Gastrocnemius medialis (tissue), 4 donors: ENCODE measurements at regions not wholly inside any gene's neighbourhood (a gene's known extent, or its start where the extent isn't known, plus 50 kb on each side); places are given as distances from the start of the nearest gene placed in this dataset.

Source experiments
- CTCF ChIP-seq, 5 experiments: fragments of 450-650 bp in 3 of 5; fragments of 200-600 bp in 2 of 5; sonication (generic) in 2 of 5; IDR thresholded peaks in 4 of 5; conservative IDR thresholded peaks in 1 of 5; 1 replicate in 4 of 5; 2 replicates in 1 of 5; pipeline ENCODE4 v1.5.1; 2016 to 2019; ENCODE audit warnings: antibody characterized with exemption in 5 of 5, mild to moderate bottlenecking in 3 of 5, moderate library complexity in 3 of 5
- POLR2A ChIP-seq, 2 donors: fragments of 450-650 bp; IDR thresholded peaks; one replicate each; pipeline ENCODE4 v1.6.1; 2017; ENCODE audit warnings: antibody characterized with exemption in 2 of 2, mild to moderate bottlenecking in 2 of 2, moderate library complexity in 2 of 2

GRCh38 chr6:134784336-134784735, 165.6 kb downstream of the ALDH8A1 start:
- no peak for TF ChIP-seq CTCF (IDR thresholded peaks at IDR 0.05 in 4 of 5, conservative IDR thresholded peaks at IDR 0.05 in 1 of 5)
- TF ChIP-seq POLR2A (IDR thresholded peaks at IDR 0.05): no peak
